Neural progenitor cell (in vitro differentiated cells): ENCODE measurements at regions not wholly inside any gene's neighbourhood (a gene's known extent, or its start where the extent isn't known, plus 50 kb on each side); places are given as distances from the start of the nearest gene placed in this dataset.

Source experiments
- DNase-seq: peaks from one replicate; pipeline ENCODE4 v3.0.0-alpha.2; 2016; ENCODE audit warnings: low spot score
- H2AFZ ChIP-seq: fragments of 200-600 bp; sonication (generic); replicated peaks from 2 replicates; pipeline ENCODE4 v1.6.1; 2016; ENCODE audit warnings: antibody characterized with exemption
- H3F3A ChIP-seq: fragments of 200-600 bp; sonication (generic); 2 replicates; pipeline ENCODE4 v1.6.1; 2016; ENCODE audit warnings: antibody characterized with exemption, low read depth
- H3K27ac ChIP-seq: fragments of 200-600 bp; sonication (generic); 2 replicates; pipeline ENCODE4 v1.5.1; 2016; ENCODE audit warnings: mild to moderate bottlenecking
- H3K27me3 ChIP-seq: fragments of 200-600 bp; sonication (generic); 2 replicates; pipeline ENCODE4 v1.6.1; 2016; ENCODE audit warnings: mild to moderate bottlenecking, moderate library complexity
- H3K36me3 ChIP-seq: fragments of 200-600 bp; sonication (generic); 2 replicates; pipeline ENCODE4 v1.5.1; 2016
- H3K4me1 ChIP-seq: fragments of 200-600 bp; sonication (generic); 2 replicates; pipeline ENCODE4 v1.6.1; 2016; ENCODE audit warnings: mixed run types
- H3K4me2 ChIP-seq: fragments of 200-600 bp; sonication (generic); 2 replicates; pipeline ENCODE4 v1.6.1; 2016
- H3K4me3 ChIP-seq: fragments of 200-600 bp; sonication (generic); 2 replicates; pipeline ENCODE4 v1.5.1; 2016
- H3K79me2 ChIP-seq: fragments of 200-600 bp; sonication (generic); 2 replicates; pipeline ENCODE4 v1.6.1; 2016; ENCODE audit warnings: low read depth
- H3K9ac ChIP-seq: fragments of 200-600 bp; sonication (generic); 2 replicates; pipeline ENCODE4 v1.6.1; 2016
- H3K9me3 ChIP-seq: fragments of 200-600 bp; sonication (generic); 2 replicates; pipeline ENCODE4 v1.5.1; 2016; ENCODE audit warnings: low read depth
- H4K20me1 ChIP-seq: fragments of 200-600 bp; sonication (generic); 2 replicates; pipeline ENCODE4 v1.6.1; 2016; ENCODE audit warnings: low read depth
- H3K27ac Mint-ChIP-seq: 3 replicates; pipeline ENCODE4 v1.8.0; 2021; ENCODE audit warnings: mixed read lengths
- H3K27me3 Mint-ChIP-seq: 2 replicates; pipeline ENCODE4 v1.8.0; 2022; ENCODE audit warnings: low read depth, mild to moderate bottlenecking, inconsistent platforms, moderate library complexity, mixed read lengths; ENCODE audit not compliant: insufficient read depth
- H3K36me3 Mint-ChIP-seq: 3 replicates; pipeline ENCODE4 v1.8.0; 2021; ENCODE audit warnings: mixed read lengths
- H3K4me1 Mint-ChIP-seq: 3 replicates; pipeline ENCODE4 v1.8.0; 2021; ENCODE audit warnings: mixed read lengths
- H3K4me3 Mint-ChIP-seq: 3 replicates; pipeline ENCODE4 v1.8.0; 2021; ENCODE audit warnings: mild to moderate bottlenecking, moderate library complexity, mixed read lengths
- H3K9me3 Mint-ChIP-seq: 3 replicates; pipeline ENCODE4 v1.8.0; 2020; ENCODE audit warnings: mixed read lengths
- EZH2 ChIP-seq: fragments of 200-600 bp; sonication (generic); IDR thresholded peaks from 2 replicates; pipeline ENCODE4 v1.6.1; 2017; ENCODE audit warnings: antibody characterized with exemption, mild to moderate bottlenecking, moderate library complexity
- EZH2phosphoT487 ChIP-seq: fragments of 200-600 bp; sonication (generic); IDR thresholded peaks from 2 replicates; pipeline ENCODE4 v1.6.1; 2017; ENCODE audit warnings: antibody characterized with exemption
- TF ChIP-seq, protein P1 (sequence below): fragments of 200-600 bp; sonication (generic); IDR thresholded peaks from 2 replicates; pipeline ENCODE4 v1.5.1; 2017; ENCODE audit warnings: antibody characterized with exemption, mild to moderate bottlenecking

- Mint-ChIP-seq H3K4me3 (no peak overlapping the region), H3K27ac (no peak overlapping the region), H3K9me3 (no peaks in the 10 kb centered on the region), H3K4me1 (peaks cover 29% of the 10 kb centered on the region), H3K27me3 (peaks cover 2% of the 10 kb centered on the region), H3K36me3 (peaks cover 14% of the 10 kb centered on the region)
- Histone ChIP-seq H3K4me1 (peaks cover 27% of the 10 kb centered on the region), H3F3A (no peaks in the 10 kb centered on the region), H3K9ac (no peak overlapping the region), H3K9me3 (no peaks in the 10 kb centered on the region), H3K79me2 (no peaks in the 10 kb centered on the region), H3K4me2 (no peak overlapping the region), H3K27me3 (no peaks in the 10 kb centered on the region), H2AFZ (no peak overlapping the region), H3K27ac (no peak overlapping the region), H4K20me1 (no peaks in the 10 kb centered on the region), H3K4me3 (no peak overlapping the region), H3K36me3 (no peaks in the 10 kb centered on the region)
- DNase-seq: no peak
- TF ChIP-seq, protein P1, sequence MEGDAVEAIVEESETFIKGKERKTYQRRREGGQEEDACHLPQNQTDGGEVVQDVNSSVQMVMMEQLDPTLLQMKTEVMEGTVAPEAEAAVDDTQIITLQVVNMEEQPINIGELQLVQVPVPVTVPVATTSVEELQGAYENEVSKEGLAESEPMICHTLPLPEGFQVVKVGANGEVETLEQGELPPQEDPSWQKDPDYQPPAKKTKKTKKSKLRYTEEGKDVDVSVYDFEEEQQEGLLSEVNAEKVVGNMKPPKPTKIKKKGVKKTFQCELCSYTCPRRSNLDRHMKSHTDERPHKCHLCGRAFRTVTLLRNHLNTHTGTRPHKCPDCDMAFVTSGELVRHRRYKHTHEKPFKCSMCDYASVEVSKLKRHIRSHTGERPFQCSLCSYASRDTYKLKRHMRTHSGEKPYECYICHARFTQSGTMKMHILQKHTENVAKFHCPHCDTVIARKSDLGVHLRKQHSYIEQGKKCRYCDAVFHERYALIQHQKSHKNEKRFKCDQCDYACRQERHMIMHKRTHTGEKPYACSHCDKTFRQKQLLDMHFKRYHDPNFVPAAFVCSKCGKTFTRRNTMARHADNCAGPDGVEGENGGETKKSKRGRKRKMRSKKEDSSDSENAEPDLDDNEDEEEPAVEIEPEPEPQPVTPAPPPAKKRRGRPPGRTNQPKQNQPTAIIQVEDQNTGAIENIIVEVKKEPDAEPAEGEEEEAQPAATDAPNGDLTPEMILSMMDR: no peak
- TF ChIP-seq EZH2 (no peak), EZH2phosphoT487 (no peak)
Observed at GRCh38 chr13:73988461-73988860, 145.7 kb downstream of the KLF12 start.

DNA sequence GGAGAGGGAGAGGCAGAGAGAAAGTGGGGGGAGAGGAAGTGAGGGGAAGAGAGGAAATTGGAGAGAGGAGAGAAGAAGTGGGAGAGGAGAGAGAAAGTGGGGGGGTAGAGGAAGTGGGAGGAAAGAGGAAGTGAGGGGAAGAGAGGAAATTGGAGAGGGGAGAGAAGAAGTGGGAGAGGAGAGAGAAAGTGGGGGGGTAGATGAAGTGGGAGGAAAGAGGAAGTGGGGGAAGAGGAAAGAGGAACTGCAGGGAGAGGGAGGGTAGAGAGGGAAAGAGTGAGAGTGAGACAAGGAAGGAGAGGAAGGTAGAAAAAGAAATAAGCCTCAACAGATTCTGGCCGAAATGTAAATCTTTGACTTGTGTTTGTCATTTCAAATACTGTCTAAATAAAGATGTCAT, 146.6 kb downstream of the KLF12 start:
- no peak for DNase-seq
- no peak overlapping the region for H2AFZ ChIP-seq
- no peak overlapping the region for H3K4me3 ChIP-seq
- Mint-ChIP-seq H3K27me3 (peaks cover 2% of the 10 kb centered on the region), H3K9me3 (no peaks in the 10 kb centered on the region), H3K27ac (no peak overlapping the region), H3K4me3 (no peak overlapping the region), H3K36me3 (peaks cover 14% of the 10 kb centered on the region), H3K4me1 (peaks cover 24% of the 10 kb centered on the region)
- no peaks in the 10 kb centered on the region for H3F3A ChIP-seq
- H3K4me2 ChIP-seq: no peak overlapping the region
- H3K27ac ChIP-seq: no peak overlapping the region
- H3K9me3 ChIP-seq: no peaks in the 10 kb centered on the region
- H3K4me1 ChIP-seq: peaks cover 27% of the 10 kb centered on the region
- TF ChIP-seq, protein P1: no peak
- TF ChIP-seq EZH2phosphoT487: no peak
- no peak for TF ChIP-seq EZH2
- H3K36me3 ChIP-seq: no peaks in the 10 kb centered on the region
- no peaks in the 10 kb centered on the region for H4K20me1 ChIP-seq
- no peak overlapping the region for H3K9ac ChIP-seq
- no peaks in the 10 kb centered on the region for H3K79me2 ChIP-seq
- no peaks in the 10 kb centered on the region for H3K27me3 ChIP-seq

GRCh38 chr13:73985783-73986182, 148.4 kb downstream of the KLF12 start:
- no peaks in the 10 kb centered on the region for H3K36me3 ChIP-seq
- H3K4me2 ChIP-seq: no peak overlapping the region
- H3K27me3 ChIP-seq: no peaks in the 10 kb centered on the region
- peaks cover 32% of the 10 kb centered on the region for H3K4me1 ChIP-seq
- no peak for DNase-seq
- Mint-ChIP-seq H3K27ac (no peak overlapping the region), H3K27me3 (peaks cover 2% of the 10 kb centered on the region), H3K4me1 (peaks cover 8% of the 10 kb centered on the region), H3K36me3 (peaks cover 9% of the 10 kb centered on the region), H3K9me3 (no peaks in the 10 kb centered on the region), H3K4me3 (no peak overlapping the region)
- H3K9ac ChIP-seq: no peak overlapping the region
- H3K79me2 ChIP-seq: peaks cover under 1% of the 10 kb centered on the region
- H3K9me3 ChIP-seq: no peaks in the 10 kb centered on the region
- no peak overlapping the region for H2AFZ ChIP-seq
- TF ChIP-seq EZH2: no peak
- TF ChIP-seq EZH2phosphoT487: no peak
- TF ChIP-seq, protein P1: no peak
- no peaks in the 10 kb centered on the region for H4K20me1 ChIP-seq
- no peaks in the 10 kb centered on the region for H3F3A ChIP-seq
- no peak overlapping the region for H3K27ac ChIP-seq
- H3K4me3 ChIP-seq: no peak overlapping the region
